ENCODE measurements at regions not wholly inside any gene's neighbourhood (a gene's known extent, or its start where the extent isn't known, plus 50 kb on each side); places are given as distances from the start of the nearest gene placed in this dataset.

GRCh38 chr14:51792809-51793208 is 67.6 kb upstream of the GNG2 start:
- Histone ChIP-seq H3K4me3 (IDR thresholded peaks at IDR 0.05; ENCODE audit: insufficient read depth, low read depth, low read length) (no peak overlapping the region), H3K9ac (no peak overlapping the region), H3K79me2 (ENCODE audit: insufficient read depth, low read depth) (no peaks in the 10 kb centered on the region), H3K36me3 (ENCODE audit: insufficient read depth) (no peaks in the 10 kb centered on the region), H2AFZ (ENCODE audit: low read depth) (no peak overlapping the region), H3K4me2 (no peak overlapping the region), H3K4me1 (ENCODE audit: low read depth, poor library complexity, severe bottlenecking) (no peaks in the 10 kb centered on the region), H3K27ac (no peak overlapping the region), H4K20me1 (ENCODE audit: insufficient read depth) (no peaks in the 10 kb centered on the region), H3K27me3 (ENCODE audit: insufficient read depth, low read depth) (no peaks in the 10 kb centered on the region)
- TF ChIP-seq CTCF (conservative IDR thresholded peaks at IDR 0.05; ENCODE audit: low read depth, low read length) = no peak

GRCh38 chr14:51805541-51805940 is 54.9 kb upstream of the GNG2 start:
- Histone ChIP-seq H3K79me2 (ENCODE audit: insufficient read depth, low read depth) (no peaks in the 10 kb centered on the region), H3K9ac (no peak overlapping the region), H3K4me2 (no peak overlapping the region), H2AFZ (ENCODE audit: low read depth) (no peak overlapping the region), H3K4me3 (IDR thresholded peaks at IDR 0.05; ENCODE audit: insufficient read depth, low read depth, low read length) (no peak overlapping the region), H3K27ac (no peak overlapping the region), H3K4me1 (ENCODE audit: low read depth, poor library complexity, severe bottlenecking) (no peaks in the 10 kb centered on the region), H4K20me1 (ENCODE audit: insufficient read depth) (no peaks in the 10 kb centered on the region), H3K36me3 (ENCODE audit: insufficient read depth) (no peaks in the 10 kb centered on the region), H3K27me3 (ENCODE audit: insufficient read depth, low read depth) (no peaks in the 10 kb centered on the region)
- no peak for TF ChIP-seq CTCF (conservative IDR thresholded peaks at IDR 0.05; ENCODE audit: low read depth, low read length)

- Histone ChIP-seq H3K4me1 (ENCODE audit: low read depth, poor library complexity, severe bottlenecking) (no peaks in the 10 kb centered on the region), H2AFZ (ENCODE audit: low read depth) (no peak overlapping the region)
These were observed 54.1 kb upstream of the GNG2 start for GRCh38 chr14:51806026-51807023.

GRCh38 chr14:51807356-51807755 is 53.1 kb upstream of the GNG2 start:
- Histone ChIP-seq H3K79me2 (ENCODE audit: insufficient read depth, low read depth) (no peaks in the 10 kb centered on the region), H3K27me3 (ENCODE audit: insufficient read depth, low read depth) (no peaks in the 10 kb centered on the region), H4K20me1 (ENCODE audit: insufficient read depth) (no peaks in the 10 kb centered on the region), H3K4me2 (no peak overlapping the region), H2AFZ (ENCODE audit: low read depth) (no peak overlapping the region), H3K9ac (no peak overlapping the region), H3K4me1 (ENCODE audit: low read depth, poor library complexity, severe bottlenecking) (no peaks in the 10 kb centered on the region), H3K4me3 (IDR thresholded peaks at IDR 0.05; ENCODE audit: insufficient read depth, low read depth, low read length) (no peak overlapping the region), H3K27ac (no peak overlapping the region), H3K36me3 (ENCODE audit: insufficient read depth) (no peaks in the 10 kb centered on the region)
- no peak for TF ChIP-seq CTCF (conservative IDR thresholded peaks at IDR 0.05; ENCODE audit: low read depth, low read length)

More at GRCh38 chr14:51806026-51807023, 54.1 kb upstream of the GNG2 start:
- H3K36me3 ChIP-seq (ENCODE audit: insufficient read depth) = no peaks in the 10 kb centered on the region
- H3K79me2 ChIP-seq (ENCODE audit: insufficient read depth, low read depth) = no peaks in the 10 kb centered on the region
- no peaks in the 10 kb centered on the region for H3K27me3 ChIP-seq (ENCODE audit: insufficient read depth, low read depth)
- no peak overlapping the region for H3K9ac ChIP-seq
- no peak overlapping the region for H3K27ac ChIP-seq
- no peak overlapping the region for H3K4me2 ChIP-seq
- no peak for TF ChIP-seq CTCF (conservative IDR thresholded peaks at IDR 0.05; ENCODE audit: low read depth, low read length)
- H3K4me3 ChIP-seq (IDR thresholded peaks at IDR 0.05; ENCODE audit: insufficient read depth, low read depth, low read length) = no peak overlapping the region
- no peaks in the 10 kb centered on the region for H4K20me1 ChIP-seq (ENCODE audit: insufficient read depth)
